HEK293T (cell line): ENCODE measurements at regions not wholly inside any gene's neighbourhood (a gene's known extent, or its start where the extent isn't known, plus 50 kb on each side); places are given as distances from the start of the nearest gene placed in this dataset.

Experiments
- CTCF ChIA-PET: fragments of 350-600 bp; formaldehyde crosslinking; extraction: SDS; loops from one replicate; lab custom pipeline; 2021; ENCODE audit warnings: antibody characterized with exemption, inconsistent platforms; lab: Yijun Ruan, JAX
- POLR2A ChIA-PET: fragments of 350-600 bp; formaldehyde crosslinking; extraction: SDS; loops from one replicate; lab custom pipeline; 2020; ENCODE audit warnings: antibody characterized with exemption, inconsistent platforms; lab: Yijun Ruan, JAX
- DNase-seq: peaks from one replicate; pipeline ENCODE4 v3.0.0; 2012; ENCODE audit warnings: mixed read lengths; ENCODE audit errors: extremely low spot score
- ARNT ChIP-seq: fragments of 450-650 bp; IDR thresholded peaks from 2 replicates; pipeline ENCODE4 v1.6.1; 2017; ENCODE audit warnings: mild to moderate bottlenecking
- BHLHE40 ChIP-seq: fragments of 450-650 bp; IDR thresholded peaks from 2 replicates; pipeline ENCODE4 v1.6.1; 2016; ENCODE audit warnings: mild to moderate bottlenecking, moderate library complexity, borderline replicate concordance
- CTBP1 ChIP-seq: fragments of 450-650 bp; IDR thresholded peaks from 2 replicates; pipeline ENCODE4 v1.6.1; 2016; ENCODE audit warnings: borderline replicate concordance
- ELF4 ChIP-seq: fragments of 450-650 bp; IDR thresholded peaks from 2 replicates; pipeline ENCODE4 v1.6.1; 2017; ENCODE audit warnings: antibody characterized with exemption
- FOXA1 ChIP-seq: fragments of 450-650 bp; IDR thresholded peaks from 2 replicates; pipeline ENCODE4 v1.6.1; 2016; ENCODE audit warnings: mild to moderate bottlenecking
- FOXK2 ChIP-seq: fragments of 450-650 bp; IDR thresholded peaks from 2 replicates; pipeline ENCODE4 v1.6.1; 2016; ENCODE audit warnings: mild to moderate bottlenecking
- FOXM1 ChIP-seq: fragments of 450-650 bp; IDR thresholded peaks from 2 replicates; pipeline ENCODE4 v1.6.1; 2017; ENCODE audit warnings: mild to moderate bottlenecking, borderline replicate concordance
- HDGF ChIP-seq: fragments of 450-650 bp; IDR thresholded peaks from 2 replicates; pipeline ENCODE4 v1.6.1; 2017; ENCODE audit warnings: antibody characterized with exemption, borderline replicate concordance
- L3MBTL2 ChIP-seq: fragments of 450-650 bp; conservative IDR thresholded peaks from 2 replicates; pipeline ENCODE4 v1.6.1; 2016; ENCODE audit warnings: mild to moderate bottlenecking
- LEF1 ChIP-seq: fragments of 450-650 bp; IDR thresholded peaks from 2 replicates; pipeline ENCODE4 v1.6.1; 2017; ENCODE audit warnings: mild to moderate bottlenecking, borderline replicate concordance
- NFRKB ChIP-seq: fragments of 450-650 bp; IDR thresholded peaks from 2 replicates; pipeline ENCODE4 v1.6.1; 2016; ENCODE audit warnings: mild to moderate bottlenecking, moderate library complexity
- SP1 ChIP-seq: fragments of 450-650 bp; IDR thresholded peaks from 2 replicates; pipeline ENCODE4 v1.6.1; 2017
- SUZ12 ChIP-seq: fragments of 450-650 bp; IDR thresholded peaks from 2 replicates; pipeline ENCODE4 v1.6.1; 2016; ENCODE audit warnings: mild to moderate bottlenecking
- TARDBP ChIP-seq: fragments of 450-650 bp; IDR thresholded peaks from 2 replicates; pipeline ENCODE4 v1.6.1; 2016
- ZNF384 ChIP-seq: fragments of 450-650 bp; IDR thresholded peaks from 2 replicates; pipeline ENCODE4 v1.6.1; 2016
- TF ChIP-seq, protein P1 (sequence below): fragments of 450-650 bp; IDR thresholded peaks from 2 replicates; pipeline ENCODE4 v1.6.1; 2016

DNA sequence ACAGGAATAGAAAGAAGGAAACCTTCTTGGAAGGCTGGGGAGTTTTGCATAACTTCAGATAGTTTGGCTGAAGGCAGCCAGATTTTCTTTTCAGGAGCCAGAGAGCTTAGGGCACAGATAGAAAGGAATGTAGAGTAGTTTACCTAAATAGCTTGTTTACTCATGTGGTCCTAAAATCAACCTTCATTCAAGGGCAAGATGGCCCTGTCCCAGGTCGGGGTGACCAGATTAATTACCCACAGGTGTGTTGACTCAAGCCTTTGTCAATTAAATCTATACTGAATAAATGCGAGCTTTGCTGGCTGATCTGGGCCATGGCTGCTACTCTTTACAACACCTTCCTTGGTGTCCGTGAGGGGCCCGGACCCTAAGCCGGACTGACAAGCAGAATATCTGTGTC lies 792.0 kb upstream of the MAN1A1 start:
- ChIA-PET POLR2A (no interaction called here), CTCF (no interaction called here)
- DNase-seq: no peak
- TF ChIP-seq TARDBP: no peak
- no peak for TF ChIP-seq BHLHE40
- TF ChIP-seq ZNF384: no peak
- TF ChIP-seq CTBP1: no peak
- no peak for TF ChIP-seq ELF4
- TF ChIP-seq NFRKB: no peak
- TF ChIP-seq FOXA1: no peak
- TF ChIP-seq, protein P1, sequence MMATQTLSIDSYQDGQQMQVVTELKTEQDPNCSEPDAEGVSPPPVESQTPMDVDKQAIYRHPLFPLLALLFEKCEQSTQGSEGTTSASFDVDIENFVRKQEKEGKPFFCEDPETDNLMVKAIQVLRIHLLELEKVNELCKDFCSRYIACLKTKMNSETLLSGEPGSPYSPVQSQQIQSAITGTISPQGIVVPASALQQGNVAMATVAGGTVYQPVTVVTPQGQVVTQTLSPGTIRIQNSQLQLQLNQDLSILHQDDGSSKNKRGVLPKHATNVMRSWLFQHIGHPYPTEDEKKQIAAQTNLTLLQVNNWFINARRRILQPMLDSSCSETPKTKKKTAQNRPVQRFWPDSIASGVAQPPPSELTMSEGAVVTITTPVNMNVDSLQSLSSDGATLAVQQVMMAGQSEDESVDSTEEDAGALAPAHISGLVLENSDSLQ: no peak
- TF ChIP-seq FOXM1: no peak
- no peak for TF ChIP-seq L3MBTL2

DNA sequence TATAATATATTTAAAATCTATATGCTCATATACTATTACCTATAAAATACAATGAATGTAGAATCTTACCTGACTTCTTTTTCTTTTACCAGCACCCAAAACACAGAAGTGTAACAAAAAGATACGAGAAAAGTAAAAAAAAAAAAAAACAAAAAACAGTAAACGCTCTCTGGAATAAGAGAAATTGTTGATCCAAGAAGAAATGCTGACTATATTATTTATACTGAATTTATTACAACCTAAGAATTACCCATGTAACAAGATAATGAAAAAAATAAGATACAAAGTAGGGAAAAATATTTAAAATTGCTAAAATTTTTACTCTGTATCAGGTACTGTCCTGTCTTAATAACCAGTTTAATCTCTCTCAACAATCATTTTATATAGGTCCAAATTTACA lies 787.9 kb upstream of the MAN1A1 start:
- ChIA-PET CTCF (no interaction called here), POLR2A (no interaction called here)
- TF ChIP-seq ELF4: no peak
- TF ChIP-seq FOXK2: no peak
- TF ChIP-seq ZNF384: no peak
- no peak for TF ChIP-seq BHLHE40
- no peak for TF ChIP-seq CTBP1
- DNase-seq: no peak

DNA sequence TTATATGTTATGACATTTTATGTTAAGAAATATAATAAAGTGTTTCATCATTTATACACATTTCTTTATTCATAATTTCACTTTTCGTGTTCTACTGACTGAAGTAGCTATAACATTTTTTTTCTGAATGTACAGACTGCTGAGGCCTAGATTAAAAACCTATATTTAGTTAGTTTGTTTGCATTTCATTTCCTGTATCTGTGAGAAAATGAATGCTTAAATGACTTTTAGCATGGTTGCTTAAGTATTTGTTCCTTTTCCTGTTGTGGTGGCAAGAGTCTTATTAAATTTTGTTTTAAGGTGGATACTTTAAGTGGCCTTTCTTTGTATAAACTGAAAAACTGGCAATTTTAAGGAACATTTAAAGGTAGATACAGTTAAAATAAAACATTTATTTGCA lies 779.7 kb upstream of the MAN1A1 start:
- POLR2A ChIA-PET: no interaction called here
- CTCF ChIA-PET: no interaction called here

DNA sequence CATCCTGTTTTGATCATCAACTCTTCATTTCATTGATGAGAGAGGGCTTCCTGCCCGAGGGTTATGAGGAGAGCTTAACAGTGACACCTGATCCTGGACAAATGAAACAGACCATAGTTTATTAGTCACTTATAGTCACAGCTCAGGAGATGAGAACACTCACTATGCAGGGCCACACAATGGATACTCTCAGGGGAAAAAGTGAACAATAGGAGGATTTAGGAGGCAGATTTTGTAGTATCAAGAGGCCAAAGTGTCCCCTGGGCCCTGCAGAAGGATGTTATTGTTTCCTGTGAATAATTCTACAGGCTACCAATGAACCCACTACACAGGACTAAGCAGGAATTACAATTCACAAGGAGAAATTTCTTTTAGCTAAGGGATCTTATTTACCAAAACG lies 772.8 kb upstream of the MAN1A1 start:
- DNase-seq: no peak
- TF ChIP-seq L3MBTL2: no peak
- TF ChIP-seq BHLHE40: no peak
- no peak for TF ChIP-seq FOXA1
- ChIA-PET POLR2A (no interaction called here), CTCF (no interaction called here)

More for the DNA sequence above, 779.7 kb upstream of the MAN1A1 start:
- DNase-seq: no peak
- TF ChIP-seq FOXM1: no peak
- TF ChIP-seq CTBP1: no peak
- no peak for TF ChIP-seq ARNT
- no peak for TF ChIP-seq BHLHE40
- no peak for TF ChIP-seq SP1
- TF ChIP-seq HDGF: no peak
- no peak for TF ChIP-seq TARDBP
- TF ChIP-seq ZNF384: no peak
- no peak for TF ChIP-seq FOXK2
- no peak for TF ChIP-seq ELF4
- TF ChIP-seq L3MBTL2: no peak
- TF ChIP-seq, protein P1: no peak
- no peak for TF ChIP-seq FOXA1
- no peak for TF ChIP-seq NFRKB
- TF ChIP-seq SUZ12: no peak
- no peak for TF ChIP-seq LEF1

DNA sequence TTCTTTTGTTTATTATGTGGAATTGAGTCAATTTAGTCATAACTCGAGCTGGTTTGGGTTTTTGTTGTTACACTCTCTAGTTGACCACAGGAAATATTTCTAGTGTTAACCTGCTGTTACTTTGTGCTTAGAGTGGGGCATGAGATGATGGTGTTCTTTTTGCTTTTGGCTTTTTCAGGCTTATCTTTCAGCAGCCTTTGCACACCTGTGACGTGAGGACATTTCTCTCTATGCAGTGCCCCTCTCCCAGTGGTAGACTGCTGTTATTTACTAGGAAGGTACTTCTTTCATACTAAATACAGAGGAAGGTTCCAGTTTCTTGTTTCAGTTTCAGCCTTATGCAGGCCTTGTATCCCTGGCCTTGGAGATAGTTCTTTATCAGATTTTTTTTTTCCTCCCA lies 766.8 kb upstream of the MAN1A1 start:
- no peak for DNase-seq
- CTCF ChIA-PET: no interaction called here
- no peak for TF ChIP-seq TARDBP
- no peak for TF ChIP-seq FOXA1
- TF ChIP-seq, protein P1: no peak
- TF ChIP-seq ELF4: no peak
- TF ChIP-seq BHLHE40: no peak
- TF ChIP-seq LEF1: no peak
- TF ChIP-seq ZNF384: no peak
- TF ChIP-seq SUZ12: no peak
- no peak for TF ChIP-seq CTBP1
- no peak for TF ChIP-seq FOXK2
- TF ChIP-seq L3MBTL2: no peak
- no peak for TF ChIP-seq SP1
- TF ChIP-seq ARNT: no peak
- POLR2A ChIA-PET: no interaction called here

DNA sequence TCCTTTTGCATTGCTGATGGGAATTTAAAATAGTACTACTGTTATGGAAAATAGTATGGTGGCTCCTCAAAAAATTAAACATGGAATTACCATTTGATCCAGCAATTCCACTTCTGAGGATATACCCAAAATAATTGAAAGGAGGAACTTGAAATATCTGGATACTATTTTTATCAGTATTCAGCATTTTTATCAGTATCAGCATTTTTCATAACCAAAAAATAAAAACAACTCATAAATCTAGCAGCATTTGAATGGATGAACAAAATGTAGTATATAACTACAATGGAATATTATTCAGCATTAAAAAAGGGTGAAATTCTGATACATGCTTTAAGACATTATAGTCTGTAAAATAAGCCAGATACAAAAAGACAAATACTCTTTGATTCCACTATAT lies 763.4 kb upstream of the MAN1A1 start:
- no peak for DNase-seq
- POLR2A ChIA-PET: no interaction called here
- TF ChIP-seq CTBP1 (no peak), TARDBP (no peak), FOXA1 (no peak), SUZ12 (no peak), NFRKB (no peak), SP1 (no peak), ZNF384 (no peak), FOXK2 (no peak), L3MBTL2 (no peak), HDGF (no peak), ARNT (no peak), FOXM1 (no peak)
- TF ChIP-seq, protein P1: no peak
- CTCF ChIA-PET: no interaction called here
